ENCODE measurements at regions not wholly inside any gene's neighbourhood (a gene's known extent, or its start where the extent isn't known, plus 50 kb on each side); places are given as distances from the start of the nearest gene placed in this dataset.

DNA sequence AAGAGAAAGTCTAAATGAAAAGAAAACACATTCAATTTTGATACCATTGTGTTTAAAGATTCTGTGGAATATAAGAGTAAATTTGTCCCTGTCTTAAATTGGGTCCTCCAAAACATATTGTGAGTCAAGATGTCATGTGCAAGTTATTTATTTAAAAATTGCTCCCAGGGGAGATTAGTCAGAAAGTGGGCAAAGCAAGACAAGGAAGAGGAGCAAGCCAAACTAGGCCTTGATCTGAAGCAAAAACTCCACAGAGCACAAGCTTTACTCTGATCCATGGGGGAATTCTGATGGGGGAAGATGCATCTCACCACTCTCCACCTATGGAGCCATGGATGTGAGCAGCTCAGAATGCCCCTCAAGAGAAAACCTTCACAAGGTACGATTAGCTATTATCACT is 342.8 kb upstream of the IL12A start:
- TF ChIP-seq, protein P1, sequence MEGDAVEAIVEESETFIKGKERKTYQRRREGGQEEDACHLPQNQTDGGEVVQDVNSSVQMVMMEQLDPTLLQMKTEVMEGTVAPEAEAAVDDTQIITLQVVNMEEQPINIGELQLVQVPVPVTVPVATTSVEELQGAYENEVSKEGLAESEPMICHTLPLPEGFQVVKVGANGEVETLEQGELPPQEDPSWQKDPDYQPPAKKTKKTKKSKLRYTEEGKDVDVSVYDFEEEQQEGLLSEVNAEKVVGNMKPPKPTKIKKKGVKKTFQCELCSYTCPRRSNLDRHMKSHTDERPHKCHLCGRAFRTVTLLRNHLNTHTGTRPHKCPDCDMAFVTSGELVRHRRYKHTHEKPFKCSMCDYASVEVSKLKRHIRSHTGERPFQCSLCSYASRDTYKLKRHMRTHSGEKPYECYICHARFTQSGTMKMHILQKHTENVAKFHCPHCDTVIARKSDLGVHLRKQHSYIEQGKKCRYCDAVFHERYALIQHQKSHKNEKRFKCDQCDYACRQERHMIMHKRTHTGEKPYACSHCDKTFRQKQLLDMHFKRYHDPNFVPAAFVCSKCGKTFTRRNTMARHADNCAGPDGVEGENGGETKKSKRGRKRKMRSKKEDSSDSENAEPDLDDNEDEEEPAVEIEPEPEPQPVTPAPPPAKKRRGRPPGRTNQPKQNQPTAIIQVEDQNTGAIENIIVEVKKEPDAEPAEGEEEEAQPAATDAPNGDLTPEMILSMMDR (conservative IDR thresholded peaks at IDR 0.05; ENCODE audit: low read depth, low read length), result no peak
- no peak overlapping the region for H3K4me3 ChIP-seq (ENCODE audit: low read depth, low read length)
- no peak for DNase-seq (ENCODE audit: low read depth)

DNA sequence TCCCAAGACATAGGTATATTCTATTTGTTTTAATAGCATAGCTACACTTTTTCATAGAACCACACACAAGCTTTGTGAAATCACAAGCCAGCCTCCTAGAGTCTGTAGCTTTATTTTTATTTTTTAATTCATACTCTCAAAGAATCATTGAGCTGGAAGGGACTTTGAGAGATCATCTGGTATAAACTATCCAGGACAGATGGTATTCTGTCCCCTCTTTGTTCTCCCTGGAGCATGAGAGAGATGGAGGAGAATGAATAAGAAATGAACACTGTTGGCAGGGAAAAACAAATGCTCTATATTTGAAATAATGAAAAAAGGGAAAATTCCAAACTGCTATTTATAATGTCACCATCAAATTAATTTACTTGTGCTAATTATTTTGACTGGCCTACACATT is 338.7 kb upstream of the IL12A start:
- no peak for DNase-seq (ENCODE audit: low read depth)
- H3K4me3 ChIP-seq (ENCODE audit: low read depth, low read length), result no peak overlapping the region
- TF ChIP-seq, protein P1 (conservative IDR thresholded peaks at IDR 0.05; ENCODE audit: low read depth, low read length), result no peak

DNA sequence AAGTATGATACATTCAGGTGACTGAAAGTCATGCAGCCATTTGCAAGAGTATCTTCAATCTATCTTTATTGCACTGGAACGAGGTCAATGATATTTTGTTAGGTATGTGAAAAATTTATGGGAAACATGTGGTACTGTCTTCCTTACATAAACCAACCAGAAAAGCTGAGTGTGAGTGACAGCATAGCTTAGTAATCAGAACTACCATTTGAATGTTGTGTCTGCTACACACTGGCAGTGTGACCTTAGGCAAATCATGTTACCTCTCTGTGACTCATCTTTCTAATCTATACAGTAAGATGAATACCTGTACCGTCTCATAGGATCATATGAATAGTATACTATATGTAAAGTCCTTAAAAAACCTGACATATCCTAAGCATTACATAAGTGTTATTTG is 337.9 kb upstream of the IL12A start:
- no peak for DNase-seq (ENCODE audit: low read depth)
- H3K4me3 ChIP-seq (ENCODE audit: low read depth, low read length), result no peak overlapping the region
- TF ChIP-seq, protein P1 (conservative IDR thresholded peaks at IDR 0.05; ENCODE audit: low read depth, low read length), result no peak

DNA sequence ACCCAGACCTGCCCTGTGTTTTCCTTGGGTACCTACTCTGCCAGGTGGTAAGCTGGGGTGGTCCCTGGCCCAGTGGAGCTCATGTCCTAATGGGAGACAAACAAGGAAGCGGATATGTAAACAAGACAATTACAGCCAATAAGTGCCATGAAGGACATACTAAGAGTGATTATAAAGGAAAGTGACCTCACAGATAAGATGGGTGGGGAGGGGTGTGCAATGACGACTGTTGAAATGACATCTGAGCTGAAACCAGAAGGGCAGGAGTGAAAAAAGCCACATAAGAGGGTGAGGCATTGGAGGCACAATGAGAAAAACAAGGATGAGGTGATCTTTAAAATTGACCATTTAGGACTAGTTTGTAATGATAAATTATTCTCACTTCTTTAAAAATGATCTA is 336.2 kb upstream of the IL12A start:
- H3K4me3 ChIP-seq (ENCODE audit: low read depth, low read length), result no peak overlapping the region
- TF ChIP-seq, protein P1 (conservative IDR thresholded peaks at IDR 0.05; ENCODE audit: low read depth, low read length), result no peak
- no peak for DNase-seq (ENCODE audit: low read depth)

DNA sequence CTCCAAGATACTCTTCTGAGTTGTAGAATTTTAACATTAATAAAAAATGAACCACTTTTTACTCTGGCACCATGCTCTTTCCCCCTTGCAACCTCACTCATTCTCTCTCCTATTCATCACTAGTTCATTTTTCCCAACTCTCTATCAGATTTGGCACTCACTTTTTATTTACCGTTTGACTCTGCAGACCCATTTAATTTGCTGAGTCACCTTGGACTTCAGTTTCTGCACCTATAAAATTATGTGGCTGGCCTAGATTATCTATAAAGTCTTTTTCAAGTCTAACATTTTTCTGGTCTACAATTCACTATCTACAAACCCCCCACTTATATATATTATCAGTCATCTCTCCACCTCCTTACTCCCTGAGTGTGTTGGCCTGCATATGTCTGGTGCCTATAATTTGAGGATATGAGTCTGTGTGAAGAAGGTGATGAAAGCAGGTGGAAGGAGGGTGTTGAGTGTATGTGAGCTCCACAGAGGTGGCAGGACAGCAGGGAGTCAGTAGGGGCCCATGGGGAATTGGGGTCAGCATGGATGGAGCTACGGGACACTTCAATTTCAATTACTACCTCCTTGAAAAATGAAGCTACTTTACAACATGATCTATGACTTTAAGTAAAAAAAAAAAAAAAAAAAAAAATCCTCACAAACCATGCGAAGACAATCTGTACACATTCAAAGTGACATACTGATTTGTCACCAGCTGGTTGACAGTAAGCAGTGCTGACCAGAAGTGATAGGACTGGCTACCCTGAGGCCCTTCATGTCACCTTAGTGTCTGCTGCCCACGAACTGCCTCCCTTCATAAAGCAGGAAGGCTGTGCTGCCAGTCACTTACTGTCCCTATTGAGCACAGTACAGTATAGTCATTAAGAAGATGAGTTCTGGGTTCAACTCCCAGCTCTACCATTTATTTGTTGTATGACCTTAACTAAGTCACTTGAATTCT is 334.2 kb upstream of the IL12A start:
- TF ChIP-seq, protein P1 (conservative IDR thresholded peaks at IDR 0.05; ENCODE audit: low read depth, low read length), result no peak
- DNase-seq (ENCODE audit: low read depth), result no peak
- H3K4me3 ChIP-seq (ENCODE audit: low read depth, low read length), result no peak overlapping the region

DNA sequence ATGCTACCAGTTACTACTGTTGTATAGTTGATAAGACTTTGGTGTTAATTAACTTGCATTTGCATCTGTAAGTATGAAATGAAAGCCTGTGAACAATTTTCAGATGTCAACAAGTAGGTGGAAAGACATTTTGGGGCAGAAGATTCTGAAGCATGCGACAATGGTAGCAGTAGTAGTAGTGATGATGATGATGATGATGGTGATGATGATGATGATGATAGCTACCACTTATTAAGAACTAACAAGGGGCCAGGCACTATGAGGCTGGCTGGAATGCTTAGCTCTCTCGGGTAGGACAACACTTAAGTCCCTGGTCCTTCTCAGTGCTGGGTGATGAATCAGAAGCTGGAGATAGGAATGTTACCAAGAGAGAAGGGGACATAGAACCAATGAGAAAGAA is 333.4 kb upstream of the IL12A start:
- DNase-seq (ENCODE audit: low read depth), result no peak
- TF ChIP-seq, protein P1 (conservative IDR thresholded peaks at IDR 0.05; ENCODE audit: low read depth, low read length), result no peak
- no peak overlapping the region for H3K4me3 ChIP-seq (ENCODE audit: low read depth, low read length)

DNA sequence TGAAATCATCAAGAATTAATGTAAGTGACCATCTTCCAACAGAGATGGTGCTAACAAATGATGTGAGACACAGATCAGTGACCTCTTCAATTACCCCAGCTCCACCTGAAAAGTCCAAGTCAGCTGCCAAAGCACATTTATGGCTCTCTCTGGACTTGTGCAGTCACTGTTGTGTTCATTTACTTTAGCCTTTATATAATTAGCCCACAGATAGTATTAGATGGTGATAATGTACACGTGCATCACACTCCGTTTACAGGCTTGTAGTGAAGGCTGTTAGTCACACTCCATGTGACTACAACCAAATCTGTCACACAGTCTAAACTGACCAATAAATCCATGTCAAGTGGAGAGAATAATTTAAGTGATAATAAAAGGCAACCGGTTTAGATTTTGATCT is 331.5 kb upstream of the IL12A start:
- H3K4me3 ChIP-seq (ENCODE audit: low read depth, low read length), result no peak overlapping the region
- DNase-seq (ENCODE audit: low read depth), result no peak
- TF ChIP-seq, protein P1 (conservative IDR thresholded peaks at IDR 0.05; ENCODE audit: low read depth, low read length), result no peak
